ENCODE measurements at regions not wholly inside any gene's neighbourhood (a gene's known extent, or its start where the extent isn't known, plus 50 kb on each side); places are given as distances from the start of the nearest gene placed in this dataset.
A peak's percentile ranks its signal among the peaks of the same experiment; 100 is the strongest.

DNA sequence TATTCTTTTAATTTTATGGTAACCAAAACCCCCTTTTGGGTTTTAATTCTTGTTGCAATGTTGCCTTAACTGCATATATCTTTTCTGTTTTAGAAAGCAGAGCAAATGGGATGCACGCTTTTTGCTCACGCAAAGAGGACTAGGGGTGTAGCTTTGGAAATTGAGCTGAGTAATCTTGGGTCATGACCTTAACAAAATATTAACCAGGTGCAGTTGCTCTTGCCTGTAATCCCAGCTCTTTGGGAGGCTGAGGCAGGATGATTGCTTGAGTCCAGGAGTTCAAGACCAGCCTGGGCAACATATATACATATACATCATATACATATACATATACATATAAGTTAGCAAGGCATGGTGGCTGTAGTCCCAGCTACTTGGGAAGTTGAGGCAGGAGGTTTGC lies 172.9 kb upstream of the BMPER start:
- ChIA-PET POLR2A (no interaction called here), CTCF (ENCODE audit: low intra/inter-chr PET ratio, low total read pairs) (no interaction called here)
- in situ Hi-C loops (cut with HindIII; ENCODE audit: extremely low pct_ligation_motif_present, low pct_unique_long_range_greater_than_20kb) (no loop called here), intact Hi-C loops (cut with micrococcal nuclease; ENCODE audit: unreplicated experiment) (no loop called here)
- Histone ChIP-seq H3K79me2 (ENCODE audit: insufficient read depth, low read length) (no peaks in the 10 kb centered on the region), H3K27ac (ENCODE audit: extremely low read length, insufficient read depth, low read length) (no peak overlapping the region), H2AFZ (ENCODE audit: low read length) (no peak overlapping the region), H3K4me2 (ENCODE audit: low read depth, low read length) (no peak overlapping the region), H3K4me3 (replicated peaks in 1 of 3; ENCODE audit: insufficient read depth in 1 of 3, low read depth in 2 of 3, low read length in 3 of 3) (no peak overlapping the region), H3K9me3 (ENCODE audit: low read length) (no peaks in the 10 kb centered on the region), H3K36me3 (replicated peaks in 1 of 2; ENCODE audit: control insufficient read depth in 1 of 2, insufficient read depth in 2 of 2, low read length in 2 of 2) (no peaks in the 10 kb centered on the region), H3K27me3 (ENCODE audit: control insufficient read depth in 1 of 2, insufficient read depth in 2 of 2, low read length in 2 of 2) (no peaks in the 10 kb centered on the region), H3K4me1 (ENCODE audit: insufficient read depth, low read length) (peaks cover 28% of the 10 kb centered on the region), H3K9ac (ENCODE audit: insufficient read depth, low read depth, low read length) (no peak overlapping the region), H4K20me1 (ENCODE audit: insufficient read depth, low read length) (no peaks in the 10 kb centered on the region)
- 21% methylated on average over 2 of the region's 2 CpGs for WGBS (ENCODE audit: low lambda C conversion rate)
- DNase-seq (ENCODE audit: low spot score) (peak; percentile 15), ATAC-seq (no peak), FAIRE-seq (no peak)
- TF ChIP-seq ZFY (CRISPR knock-in tag; IDR thresholded peaks at IDR 0.05) (no peak), ZNF136 (CRISPR knock-in tag; IDR thresholded peaks at IDR 0.05; ENCODE audit: low read depth) (no peak), ZNF839 (CRISPR knock-in tag; IDR thresholded peaks at IDR 0.05; ENCODE audit: borderline replicate concordance) (no peak), ZNF720 (CRISPR knock-in tag; IDR thresholded peaks at IDR 0.05) (no peak), CHD2 (IDR thresholded peaks at IDR 0.05; ENCODE audit: low read depth, low read length) (no peak), ZNF589 (CRISPR knock-in tag; conservative IDR thresholded peaks at IDR 0.05) (no peak), HNRNPH1 (optimal IDR thresholded peaks at IDR 0.05; ENCODE audit: low read depth, low read length) (no peak), NR2F6 (IDR thresholded peaks at IDR 0.05) (peak; percentile 72), NR2F6 (CRISPR knock-in tag; IDR thresholded peaks at IDR 0.05) (0 out of 2 replicates have a peak, but pooled peaks have one; percentile 13)
- TF ChIP-seq, protein P1, sequence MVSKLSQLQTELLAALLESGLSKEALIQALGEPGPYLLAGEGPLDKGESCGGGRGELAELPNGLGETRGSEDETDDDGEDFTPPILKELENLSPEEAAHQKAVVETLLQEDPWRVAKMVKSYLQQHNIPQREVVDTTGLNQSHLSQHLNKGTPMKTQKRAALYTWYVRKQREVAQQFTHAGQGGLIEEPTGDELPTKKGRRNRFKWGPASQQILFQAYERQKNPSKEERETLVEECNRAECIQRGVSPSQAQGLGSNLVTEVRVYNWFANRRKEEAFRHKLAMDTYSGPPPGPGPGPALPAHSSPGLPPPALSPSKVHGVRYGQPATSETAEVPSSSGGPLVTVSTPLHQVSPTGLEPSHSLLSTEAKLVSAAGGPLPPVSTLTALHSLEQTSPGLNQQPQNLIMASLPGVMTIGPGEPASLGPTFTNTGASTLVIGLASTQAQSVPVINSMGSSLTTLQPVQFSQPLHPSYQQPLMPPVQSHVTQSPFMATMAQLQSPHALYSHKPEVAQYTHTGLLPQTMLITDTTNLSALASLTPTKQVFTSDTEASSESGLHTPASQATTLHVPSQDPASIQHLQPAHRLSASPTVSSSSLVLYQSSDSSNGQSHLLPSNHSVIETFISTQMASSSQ (IDR thresholded peaks at IDR 0.05; ENCODE audit: low read depth), result peak; percentile 39; the same call in 1 of the 2 replicates
- TF ChIP-seq, protein P1 (CRISPR knock-in tag; IDR thresholded peaks at IDR 0.05; ENCODE audit: borderline replicate concordance), result peak; percentile 62; the same call in 1 of the 2 replicates
- no TSS peak for BruUV-seq (replicated peaks)

Data from HepG2 (cell line).